ENCODE measurements at regions not wholly inside any gene's neighbourhood (a gene's known extent, or its start where the extent isn't known, plus 50 kb on each side); places are given as distances from the start of the nearest gene placed in this dataset.

DNA sequence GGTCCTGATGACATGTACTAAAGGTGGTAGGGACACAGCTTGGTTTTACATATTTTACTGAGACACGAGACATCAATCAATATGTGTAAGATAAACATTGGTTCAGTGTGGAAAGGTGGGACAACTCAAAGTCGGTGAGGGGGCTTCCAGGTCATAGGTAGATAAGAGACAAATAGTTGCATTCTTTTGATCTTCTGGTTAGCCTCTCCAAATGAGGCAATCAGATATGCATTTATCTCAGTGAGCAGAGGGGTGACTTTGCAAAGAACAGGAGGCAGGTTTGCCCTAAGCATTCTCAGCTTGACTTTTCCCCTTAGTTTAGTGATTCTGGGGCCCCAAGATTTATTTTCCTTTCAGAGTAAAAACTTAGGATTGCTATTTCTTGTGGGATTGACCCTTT, 706.9 kb downstream of the GLUD2 start:
- TF ChIP-seq, protein P1, sequence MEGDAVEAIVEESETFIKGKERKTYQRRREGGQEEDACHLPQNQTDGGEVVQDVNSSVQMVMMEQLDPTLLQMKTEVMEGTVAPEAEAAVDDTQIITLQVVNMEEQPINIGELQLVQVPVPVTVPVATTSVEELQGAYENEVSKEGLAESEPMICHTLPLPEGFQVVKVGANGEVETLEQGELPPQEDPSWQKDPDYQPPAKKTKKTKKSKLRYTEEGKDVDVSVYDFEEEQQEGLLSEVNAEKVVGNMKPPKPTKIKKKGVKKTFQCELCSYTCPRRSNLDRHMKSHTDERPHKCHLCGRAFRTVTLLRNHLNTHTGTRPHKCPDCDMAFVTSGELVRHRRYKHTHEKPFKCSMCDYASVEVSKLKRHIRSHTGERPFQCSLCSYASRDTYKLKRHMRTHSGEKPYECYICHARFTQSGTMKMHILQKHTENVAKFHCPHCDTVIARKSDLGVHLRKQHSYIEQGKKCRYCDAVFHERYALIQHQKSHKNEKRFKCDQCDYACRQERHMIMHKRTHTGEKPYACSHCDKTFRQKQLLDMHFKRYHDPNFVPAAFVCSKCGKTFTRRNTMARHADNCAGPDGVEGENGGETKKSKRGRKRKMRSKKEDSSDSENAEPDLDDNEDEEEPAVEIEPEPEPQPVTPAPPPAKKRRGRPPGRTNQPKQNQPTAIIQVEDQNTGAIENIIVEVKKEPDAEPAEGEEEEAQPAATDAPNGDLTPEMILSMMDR (IDR thresholded peaks at IDR 0.05) = no peak
- TF ChIP-seq POLR2A (IDR thresholded peaks at IDR 0.05) = no peak

All from testis (tissue), 2 donors.